H1 (cell line): ENCODE measurements at regions not wholly inside any gene's neighbourhood (a gene's known extent, or its start where the extent isn't known, plus 50 kb on each side); places are given as distances from the start of the nearest gene placed in this dataset.

ENCODE experiments used
- CTCF ChIA-PET: fragments of 300-600 bp; sonication (Branson Sonifier 250); formaldehyde crosslinking; loops from one replicate; lab custom pipeline; 2021; ENCODE audit not compliant: partially characterized antibody; lab: Charles Lee
- POLR2A ChIA-PET: fragments of 300-600 bp; sonication (Branson Sonifier 250); formaldehyde crosslinking; loops from one replicate; lab custom pipeline; 2021; ENCODE audit warnings: inconsistent platforms; ENCODE audit not compliant: partially characterized antibody; lab: Charles Lee
- DNase-seq, 2 experiments: peaks; one replicate each; pipeline versions ENCODE4 v3.0.0 to v3.0.0-alpha.2; 2010 to 2022; ENCODE audit warnings: low spot score in 2 of 2, low read depth in 1 of 2, mixed read lengths in 1 of 2
- FAIRE-seq: peaks from 2 replicates; lab custom pipeline; 2011; peaks lifted over from hg19 to GRCh38; lab: Jason Lieb, UNC
- H2AFZ ChIP-seq: 2 replicates; pipeline ENCODE4 v1.8.1; 2012; ENCODE audit warnings: low read length, inconsistent platforms
- H2AK5ac ChIP-seq: 2 replicates; pipeline ENCODE4 v1.6.1; 2013; ENCODE audit warnings: low read depth, low read length
- H2BK120ac ChIP-seq: replicated peaks from 2 replicates; pipeline ENCODE3; 2013; ENCODE audit warnings: low read depth, low read length, inconsistent platforms
- H2BK12ac ChIP-seq: 2 replicates; pipeline ENCODE4 v1.6.1; 2013; ENCODE audit warnings: low read depth, low read length
- H2BK15ac ChIP-seq: 2 replicates; pipeline ENCODE4 v1.6.1; 2013; ENCODE audit warnings: low read length
- H2BK20ac ChIP-seq: 2 replicates; pipeline ENCODE4 v1.6.1; 2013; ENCODE audit warnings: low read length
- H2BK5ac ChIP-seq: 2 replicates; pipeline ENCODE4 v1.6.1; 2013; ENCODE audit warnings: low read depth, low read length
- H3K14ac ChIP-seq: 2 replicates; pipeline ENCODE4 v1.6.1; 2013; ENCODE audit warnings: inconsistent platforms; ENCODE audit not compliant: insufficient read length
- H3K18ac ChIP-seq: 2 replicates; pipeline ENCODE4 v1.6.1; 2013; ENCODE audit warnings: low read length; ENCODE audit errors: extremely low read depth
- H3K23ac ChIP-seq: 2 replicates; pipeline ENCODE4 v1.6.1; 2013; ENCODE audit warnings: inconsistent platforms; ENCODE audit not compliant: insufficient read length
- H3K23me2 ChIP-seq: 2 replicates; pipeline ENCODE4 v1.6.1; 2013; ENCODE audit warnings: low read depth, low read length
- H3K27ac ChIP-seq: 2 replicates; pipeline ENCODE4 v1.6.1; 2011; ENCODE audit warnings: low read depth, low read length, inconsistent platforms
- H3K27me3 ChIP-seq, 4 experiments: replicated peaks in 1 of 4; 1 replicate in 1 of 4; 2 replicates in 3 of 4; pipeline versions ENCODE4 v1.6.1 to v1.8.1; 2011 to 2013; ENCODE audit warnings: low read length in 3 of 4, mild to moderate bottlenecking in 3 of 4, inconsistent platforms in 2 of 4, mixed read lengths in 2 of 4, moderate library complexity in 1 of 4; ENCODE audit not compliant: control insufficient read depth in 3 of 4, insufficient read depth in 3 of 4; ENCODE audit errors: extremely low read depth in 1 of 4
- H3K36me3 ChIP-seq, 4 experiments: 2 replicates each; pipeline versions ENCODE4 v1.6.1 to v1.8.1; 2011 to 2013; ENCODE audit warnings: mild to moderate bottlenecking in 4 of 4, low read length in 3 of 4, moderate library complexity in 2 of 4, control low read depth in 1 of 4, inconsistent platforms in 1 of 4; ENCODE audit not compliant: insufficient read depth in 4 of 4, control insufficient read depth in 2 of 4
- H3K4ac ChIP-seq: replicated peaks from 2 replicates; pipeline ENCODE3; 2013; ENCODE audit warnings: low read length, low read depth, mixed read lengths, inconsistent platforms; ENCODE audit not compliant: insufficient read length
- H3K4me1 ChIP-seq, 4 experiments: replicated peaks in 1 of 4; 1 replicate in 1 of 4; 2 replicates in 3 of 4; pipeline versions ENCODE4 v1.6.1 to v1.8.1; 2011 to 2013; ENCODE audit warnings: low read length in 3 of 4, inconsistent platforms in 2 of 4, mixed read lengths in 1 of 4; ENCODE audit not compliant: insufficient read depth in 4 of 4, control insufficient read depth in 3 of 4
- H3K4me2 ChIP-seq, 2 experiments: 2 replicates each; pipeline versions ENCODE4 v1.6.1 to v1.8.1; 2011 to 2013; ENCODE audit warnings: low read depth in 2 of 2, low read length in 2 of 2, control low read depth in 1 of 2, inconsistent platforms in 1 of 2, mild to moderate bottlenecking in 1 of 2; ENCODE audit not compliant: insufficient read depth in 1 of 2
- H3K4me3 ChIP-seq, 4 experiments: fragments of 200-600, 300-600 bp in 1 of 4; sonication (generic), shearing (Covaris generic), sonication (Bioruptor Twin) in 1 of 4; 2 replicates each; pipeline versions ENCODE4 v1.5.1 to v1.8.1; 2011 to 2016; ENCODE audit warnings: low read length in 4 of 4, low read depth in 3 of 4, control low read depth in 2 of 4, inconsistent platforms in 2 of 4, mild to moderate bottlenecking in 2 of 4, mixed read lengths in 1 of 4, moderate library complexity in 1 of 4; ENCODE audit not compliant: insufficient read depth in 2 of 4; ENCODE audit errors: extremely low read depth in 1 of 4
- H3K56ac ChIP-seq: replicated peaks from 2 replicates; pipeline ENCODE3; 2013; ENCODE audit warnings: low read depth, mild to moderate bottlenecking, mixed read lengths, low read length, inconsistent platforms; ENCODE audit not compliant: insufficient read length
- H3K79me1 ChIP-seq: 2 replicates; pipeline ENCODE4 v1.6.1; 2013; ENCODE audit warnings: low read depth, low read length, control low read depth
- H3K79me2 ChIP-seq, 2 experiments: 2 replicates each; pipeline versions ENCODE4 v1.6.1 to v1.8.1; 2012 to 2013; ENCODE audit warnings: low read length in 2 of 2, mild to moderate bottlenecking in 2 of 2, inconsistent platforms in 1 of 2; ENCODE audit not compliant: insufficient read depth in 2 of 2, control insufficient read depth in 1 of 2
- H3K9ac ChIP-seq, 4 experiments: replicated peaks in 1 of 4; 1 replicate in 1 of 4; 2 replicates in 3 of 4; pipeline versions ENCODE4 v1.6.1 to v1.8.1; 2011 to 2013; ENCODE audit warnings: low read depth in 3 of 4, low read length in 3 of 4, control low read depth in 2 of 4, mild to moderate bottlenecking in 2 of 4, moderate library complexity in 2 of 4, inconsistent platforms in 1 of 4; ENCODE audit errors: extremely low read depth in 1 of 4
- H3K9me3 ChIP-seq, 2 experiments: 2 replicates each; pipeline versions ENCODE4 v1.6.1 to v1.8.1; 2012 to 2013; ENCODE audit warnings: mild to moderate bottlenecking in 2 of 2, moderate library complexity in 2 of 2, control low read depth in 1 of 2, inconsistent platforms in 1 of 2, low read depth in 1 of 2, low read length in 1 of 2, mixed read lengths in 1 of 2; ENCODE audit not compliant: insufficient read depth in 2 of 2
- H4K20me1 ChIP-seq, 2 experiments: replicated peaks in 1 of 2; 2 replicates each; pipeline versions ENCODE3 to v1.8.1; 2011 to 2013; ENCODE audit warnings: inconsistent platforms in 2 of 2, low read length in 2 of 2, mild to moderate bottlenecking in 1 of 2; ENCODE audit not compliant: insufficient read depth in 2 of 2, control insufficient read depth in 1 of 2
- H4K5ac ChIP-seq: 2 replicates; pipeline ENCODE4 v1.6.1; 2013; ENCODE audit warnings: low read length, low read depth, mixed read lengths, inconsistent platforms; ENCODE audit not compliant: insufficient read length
- H4K8ac ChIP-seq: 2 replicates; pipeline ENCODE4 v1.8.0; 2013; ENCODE audit warnings: mild to moderate bottlenecking, moderate library complexity, low read length, inconsistent platforms; ENCODE audit not compliant: insufficient read depth; ENCODE audit errors: extremely low read depth
- H4K91ac ChIP-seq: replicated peaks from 2 replicates; pipeline ENCODE3; 2013; ENCODE audit warnings: low read length, mixed read lengths, inconsistent platforms; ENCODE audit not compliant: insufficient read length
- BCL11A ChIP-seq, 2 experiments: IDR thresholded peaks; one replicate each; pipeline ENCODE4 v1.6.1; 2011; ENCODE audit warnings: low read depth in 2 of 2, low read length in 2 of 2, mild to moderate bottlenecking in 2 of 2
- EZH2 ChIP-seq: fragments of 200-600 bp; sonication (generic); IDR thresholded peaks from 2 replicates; pipeline ENCODE4 v1.7.1; 2012; ENCODE audit warnings: low read depth, mild to moderate bottlenecking, moderate library complexity, low read length, inconsistent platforms; ENCODE audit not compliant: severe bottlenecking
- HDAC6 ChIP-seq: IDR thresholded peaks from one replicate; pipeline ENCODE4 v1.7.1; 2012; ENCODE audit warnings: low read depth, mild to moderate bottlenecking, inconsistent platforms, low read length, moderate library complexity
- JUN ChIP-seq: IDR thresholded peaks from 2 replicates; pipeline ENCODE4 v1.6.1; 2011; ENCODE audit warnings: low read depth, mild to moderate bottlenecking, improper control_type of control experiment, low read length
- POLR2A ChIP-seq, 2 experiments: IDR thresholded peaks; 1 replicate in 1 of 2; 2 replicates in 1 of 2; pipeline ENCODE4 v1.6.1; 2011; ENCODE audit warnings: low read depth in 2 of 2, low read length in 2 of 2, mild to moderate bottlenecking in 2 of 2; ENCODE audit errors: control extremely low read depth in 1 of 2
- SAP30 ChIP-seq: fragments of 300-600 bp; sonication (generic); IDR thresholded peaks from 2 replicates; pipeline ENCODE4 v1.7.1; 2012; ENCODE audit warnings: low read length, moderate library complexity, mild to moderate bottlenecking, inconsistent platforms; ENCODE audit not compliant: insufficient read depth, insufficient replicate concordance
- SIRT6 ChIP-seq: IDR thresholded peaks from one replicate; pipeline ENCODE4 v1.7.1; 2012; ENCODE audit warnings: low read length, inconsistent platforms
- TBP ChIP-seq: IDR thresholded peaks from 2 replicates; pipeline ENCODE4 v1.6.1; 2011; ENCODE audit warnings: low read depth, low read length, improper control_type of control experiment
- TCF12 ChIP-seq: IDR thresholded peaks from 2 replicates; pipeline ENCODE4 v1.6.1; 2011; ENCODE audit warnings: low read depth, mild to moderate bottlenecking, low read length
- WGBS, 2 experiments: shearing (Covaris generic) in 1 of 2; methylation state at CpG; one replicate each; pipeline versions ENCODE4 v1.1.6 to v1.1.7; 2013 to 2015; ENCODE audit warnings: low lambda C conversion rate in 2 of 2, mixed read lengths in 2 of 2, inconsistent platforms in 1 of 2, low coverage in 1 of 2, missing lambda C conversion rate in 1 of 2; ENCODE audit not compliant: insufficient replicate concordance in 2 of 2, insufficient coverage in 1 of 2, insufficient read length in 1 of 2; ENCODE audit errors: extremely low coverage in 1 of 2, missing lambda C conversion rate in 1 of 2; 5-methylcytosine and 5-hydroxymethylcytosine counted together
- TF ChIP-seq, protein P1 (sequence below): IDR thresholded peaks from 2 replicates; pipeline ENCODE4 v1.6.1; 2012; ENCODE audit warnings: inconsistent platforms

- no peak overlapping the region for H3K27ac ChIP-seq
- no peak overlapping the region for H3K14ac ChIP-seq
- no peaks in the 10 kb centered on the region for H3K79me1 ChIP-seq
- H3K9ac ChIP-seq: no peak overlapping the region
- DNase-seq: no peak
- H3K27me3 ChIP-seq: no peaks in the 10 kb centered on the region
- no peaks in the 10 kb centered on the region for H3K9me3 ChIP-seq
- H3K4me1 ChIP-seq: no peaks in the 10 kb centered on the region
- no peaks in the 10 kb centered on the region for H3K79me2 ChIP-seq
- no peak overlapping the region for H3K4me3 ChIP-seq
- H4K8ac ChIP-seq: no peak overlapping the region
- H3K4me2 ChIP-seq: no peak overlapping the region
- no peak overlapping the region for H3K18ac ChIP-seq
- H2BK120ac ChIP-seq: no peak overlapping the region
- no peak for FAIRE-seq
- H3K36me3 ChIP-seq: no peaks in the 10 kb centered on the region
- 69% methylated on average over 2 of the region's 2 CpGs; no CpG with 5 or more reads in 1 of the 2 experiments for WGBS, 2 experiments
- H4K91ac ChIP-seq: no peak overlapping the region
- no peak overlapping the region for H3K4ac ChIP-seq
- no peaks in the 10 kb centered on the region for H3K23me2 ChIP-seq
- ChIA-PET POLR2A (no interaction called here), CTCF (no interaction called here)
- H2BK15ac ChIP-seq: no peak overlapping the region
- no peak overlapping the region for H2BK12ac ChIP-seq
- no peak overlapping the region for H3K56ac ChIP-seq
- no peak overlapping the region for H4K5ac ChIP-seq
- no peak overlapping the region for H2BK20ac ChIP-seq
- no peaks in the 10 kb centered on the region for H4K20me1 ChIP-seq
- no peak overlapping the region for H3K23ac ChIP-seq
- no peak overlapping the region for H2AFZ ChIP-seq
- H2BK5ac ChIP-seq: no peak overlapping the region
- H2AK5ac ChIP-seq: no peak overlapping the region
- TF ChIP-seq TCF12: no peak
- TF ChIP-seq SIRT6: no peak
- TF ChIP-seq SAP30: no peak
- TF ChIP-seq POLR2A (IDR thresholded peaks at IDR 0.05; ENCODE audit: control extremely low read depth in 1 of 2, low read depth in 2 of 2, low read length in 2 of 2): no peak
- TF ChIP-seq TBP: no peak
- TF ChIP-seq, protein P1, sequence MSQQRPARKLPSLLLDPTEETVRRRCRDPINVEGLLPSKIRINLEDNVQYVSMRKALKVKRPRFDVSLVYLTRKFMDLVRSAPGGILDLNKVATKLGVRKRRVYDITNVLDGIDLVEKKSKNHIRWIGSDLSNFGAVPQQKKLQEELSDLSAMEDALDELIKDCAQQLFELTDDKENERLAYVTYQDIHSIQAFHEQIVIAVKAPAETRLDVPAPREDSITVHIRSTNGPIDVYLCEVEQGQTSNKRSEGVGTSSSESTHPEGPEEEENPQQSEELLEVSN: no peak
- TF ChIP-seq BCL11A (IDR thresholded peaks at IDR 0.05; ENCODE audit: low read depth in 2 of 2, low read length in 2 of 2): no peak
- no peak for TF ChIP-seq HDAC6
- no peak for TF ChIP-seq JUN
- TF ChIP-seq EZH2: no peak
Measured at GRCh38 chr13:90500569-90500968, 846.9 kb upstream of the MIR17HG start.
